Stimulated activated CD8-positive, alpha-beta memory T cell treated with anti-CD3 and anti-CD28 coated beads, Interleukin-7, amount 100 ng/mL, for 4 hours (primary cell): ENCODE measurements at regions not wholly inside any gene's neighbourhood (a gene's known extent, or its start where the extent isn't known, plus 50 kb on each side); places are given as distances from the start of the nearest gene placed in this dataset.
A peak's percentile ranks its signal among the peaks of the same experiment; 100 is the strongest.

Experiments
- DNase-seq, 2 donors: peaks; one replicate each; pipeline ENCODE4 v3.0.0-alpha.2; 2020; ENCODE audit warnings: low read depth in 2 of 2

DNA sequence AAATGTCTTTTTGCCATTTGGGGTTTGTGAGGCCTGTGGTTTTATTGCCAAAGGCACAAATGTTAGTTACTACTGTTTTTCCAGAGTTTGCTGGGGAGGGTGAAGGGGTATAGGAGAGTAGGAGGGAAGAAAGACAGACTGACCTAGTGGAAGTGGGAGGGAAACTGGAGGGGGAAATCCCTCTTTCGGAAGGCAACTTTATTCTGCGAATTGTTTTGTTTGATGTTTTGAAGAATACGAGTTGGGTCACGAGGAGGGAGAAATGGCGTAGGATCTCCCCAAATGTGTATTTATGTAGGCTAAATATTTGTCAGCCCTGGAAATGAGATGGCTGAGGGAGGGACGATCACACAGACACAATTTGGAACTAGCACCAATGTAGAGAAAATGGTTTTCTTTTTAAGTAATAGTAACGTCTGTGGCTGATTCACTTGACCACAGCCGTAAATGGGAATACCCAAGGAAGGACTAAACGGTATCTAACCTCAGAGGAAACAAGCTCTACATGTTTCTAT, 172.3 kb downstream of the ICOS start:
- no peak for DNase-seq

GRCh38 chr2:204109681-204110080, 173.1 kb downstream of the ICOS start:
- no peak for DNase-seq

- peak; percentile 34 to 44 for DNase-seq
Measured at GRCh38 chr2:204110338-204110741, 173.8 kb downstream of the ICOS start.

- no peak for DNase-seq
Measured at GRCh38 chr2:204110751-204111516, 174.4 kb downstream of the ICOS start.

DNA sequence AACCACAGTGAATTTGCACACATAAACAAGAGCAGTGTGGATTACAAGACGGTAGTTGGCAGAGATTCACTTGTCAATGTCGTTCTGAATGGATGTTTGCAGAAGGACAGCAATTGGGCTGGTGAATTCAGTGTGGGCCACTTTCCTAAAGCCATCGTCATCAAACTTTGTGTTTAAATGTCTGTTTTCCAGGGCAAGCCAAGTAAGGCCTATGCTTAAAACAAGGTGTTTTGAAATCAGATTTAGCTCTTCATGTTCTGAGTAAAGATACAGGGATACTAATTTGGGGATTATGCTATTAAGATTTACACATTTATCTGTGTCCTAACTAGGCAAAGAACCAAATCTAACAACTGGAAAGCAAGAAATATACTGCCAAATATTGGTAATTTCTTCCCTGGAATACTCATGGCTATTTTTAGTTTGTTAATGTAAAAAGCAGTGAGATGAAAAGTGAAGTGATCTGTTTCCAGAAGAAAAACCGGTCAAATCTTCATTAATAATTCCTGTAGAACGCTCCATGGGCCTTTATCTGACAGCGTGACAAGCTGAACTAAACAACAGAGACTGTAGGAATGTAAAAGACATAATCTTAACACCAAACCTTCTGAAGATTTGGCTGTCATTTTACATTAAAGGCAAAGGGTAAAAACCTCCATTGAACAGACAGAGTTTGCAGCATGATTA, 175.7 kb downstream of the ICOS start:
- DNase-seq, result no peak

- DNase-seq, result no peak
Measured at GRCh38 chr2:204114295-204115136, 178.0 kb downstream of the ICOS start.

GRCh38 chr2:204115137-204116056, 178.8 kb downstream of the ICOS start:
- no peak for DNase-seq

GRCh38 chr2:204116159-204116792, 179.7 kb downstream of the ICOS start:
- DNase-seq, result no peak

DNA sequence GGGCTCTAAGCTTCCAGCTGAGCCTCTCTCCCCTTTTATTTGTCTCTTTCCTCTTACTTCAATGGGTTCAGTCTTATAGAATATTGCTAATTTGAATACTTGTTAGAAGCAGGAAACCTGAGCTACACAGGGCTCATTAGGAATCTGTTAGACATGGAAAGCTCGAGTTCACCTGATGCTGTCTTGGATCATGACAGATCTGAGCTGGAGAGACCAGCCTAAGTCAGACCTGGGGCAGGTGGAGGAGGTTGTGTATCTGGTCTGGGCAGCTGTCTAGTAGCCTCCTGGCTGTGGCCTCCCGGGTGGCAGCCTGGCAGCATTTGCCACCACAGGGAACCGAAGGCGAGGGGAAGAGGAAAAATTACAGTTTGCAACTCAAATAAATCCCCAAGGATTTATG, 185.9 kb downstream of the ICOS start:
- no peak for DNase-seq

- DNase-seq, result no peak
Measured at GRCh38 chr2:204124140-204124750, 187.7 kb downstream of the ICOS start.

- no peak for DNase-seq
Measured at GRCh38 chr2:204126705-204127104, 190.1 kb downstream of the ICOS start.

- no peak for DNase-seq
Measured at GRCh38 chr2:204127238-204127637, 190.7 kb downstream of the ICOS start.

- no peak for DNase-seq
Measured at GRCh38 chr2:204129591-204130294, 193.2 kb downstream of the ICOS start.

DNA sequence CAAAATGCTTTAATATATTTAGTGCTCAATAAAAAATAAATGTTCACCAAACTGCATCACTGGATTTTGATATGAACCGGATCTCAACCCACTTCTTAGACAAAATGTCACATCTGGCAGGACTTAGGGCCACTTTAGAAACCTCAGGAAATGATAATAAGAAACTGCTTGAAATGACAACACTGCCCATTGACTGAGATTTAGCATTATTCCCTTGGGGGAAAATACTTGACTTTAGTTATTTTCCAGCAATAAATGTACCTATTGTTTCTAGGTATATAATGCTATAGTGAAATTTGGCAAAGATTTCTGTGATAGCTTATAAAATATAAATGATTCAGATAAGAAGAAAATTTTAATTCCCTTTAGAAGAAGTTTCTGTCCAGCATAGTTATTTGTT, 195.1 kb downstream of the ICOS start:
- no peak for DNase-seq

GRCh38 chr2:204133476-204133875, 196.9 kb downstream of the ICOS start:
- DNase-seq, result no peak

DNA sequence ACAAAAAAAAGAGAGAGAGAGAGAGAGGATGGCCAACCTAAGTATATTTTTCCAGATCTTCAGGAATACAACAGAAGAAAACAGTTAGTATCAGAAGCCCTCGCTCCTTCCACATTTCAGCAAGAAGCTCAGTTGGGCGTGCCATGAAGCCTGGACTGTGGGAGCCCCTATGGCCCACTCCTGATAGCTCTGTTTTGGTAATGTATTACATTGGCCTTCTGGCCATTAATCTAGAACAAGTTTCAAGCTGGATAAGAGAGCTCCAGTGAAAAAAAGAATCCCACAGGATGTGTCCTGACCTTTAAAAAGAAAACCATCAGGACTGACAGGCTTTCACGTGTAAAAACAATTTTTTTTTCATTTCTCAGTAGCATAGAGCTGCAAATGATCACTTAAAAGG, 197.9 kb downstream of the ICOS start:
- no peak for DNase-seq

- DNase-seq, result no peak
Measured at GRCh38 chr2:204135752-204136151, 199.2 kb downstream of the ICOS start.

- no peak for DNase-seq
Measured at GRCh38 chr2:204138206-204138605, 201.6 kb downstream of the ICOS start.

DNA sequence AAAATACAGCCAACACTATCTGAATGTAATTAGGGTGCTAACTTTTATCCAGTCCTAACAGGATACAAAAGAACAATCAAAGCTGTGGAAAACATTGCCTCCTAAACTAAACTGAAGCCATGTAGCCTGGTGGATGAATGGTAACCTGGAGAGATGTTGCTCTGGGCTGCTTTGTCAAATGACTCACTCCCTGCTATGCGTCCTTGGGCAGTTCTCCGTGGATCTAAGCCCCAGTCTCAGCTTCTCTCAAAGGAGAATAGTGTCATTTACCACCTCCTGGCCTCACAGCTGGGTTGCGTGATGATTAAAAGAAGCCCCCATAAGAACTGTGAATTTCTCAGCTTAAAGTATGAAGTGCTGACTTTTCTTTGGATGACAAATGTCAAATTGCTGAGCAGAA, 203.7 kb downstream of the ICOS start:
- DNase-seq, result no peak
